A549 (cell line): ENCODE measurements at regions not wholly inside any gene's neighbourhood (a gene's known extent, or its start where the extent isn't known, plus 50 kb on each side); places are given as distances from the start of the nearest gene placed in this dataset.

ENCODE experiments used
- ATAC-seq, 2 experiments: fragments of 200-7000 bp in 1 of 2; fragments of >200 bp in 1 of 2; cut with Nextera tagmentation in 1 of 2; cut with Tn5 transposase in 1 of 2; 3 replicates each; pipeline versions ENCODE4 v1.8.0 to v1.9.1; 2018 to 2020; ENCODE audit warnings: mild to moderate bottlenecking in 1 of 2, moderate library complexity in 1 of 2
- CTCF ChIA-PET: fragments of 300-600 bp; sonication (Branson Sonifier 250); formaldehyde crosslinking; extraction: SDS; loops from one replicate; lab custom pipeline; 2021; ENCODE audit warnings: antibody characterized with exemption, inconsistent platforms; lab: Yijun Ruan, JAX
- POLR2A ChIA-PET: fragments of 350-600 bp; formaldehyde crosslinking; extraction: SDS; loops from one replicate; lab custom pipeline; 2021; ENCODE audit warnings: antibody characterized with exemption, inconsistent platforms; lab: Yijun Ruan, JAX
- DNase-seq, 2 experiments: peaks; one replicate each; pipeline versions ENCODE4 v3.0.0 to v3.0.0-alpha.2; 2011 to 2016; ENCODE audit warnings: low read depth in 1 of 2, low spot score in 1 of 2
- FAIRE-seq: peaks from 2 replicates; lab custom pipeline; 2011; peaks lifted over from hg19 to GRCh38; lab: Jason Lieb, UNC
- H3K27ac ChIP-seq, 2 experiments: fragments of >200 bp; sonication (Bioruptor Twin); formaldehyde crosslinking; 3 replicates each; pipeline ENCODE4 v1.5.1; 2016 to 2017
- H3K4me1 ChIP-seq: fragments of >200 bp; sonication (Bioruptor Twin); formaldehyde crosslinking; 3 replicates; pipeline ENCODE4 v1.6.1; 2016
- H3K4me2 ChIP-seq: fragments of >200 bp; sonication (Bioruptor Twin); formaldehyde crosslinking; 3 replicates; pipeline ENCODE4 v1.6.1; 2016
- H3K4me3 ChIP-seq: fragments of >200 bp; sonication (Bioruptor Twin); formaldehyde crosslinking; 3 replicates; pipeline ENCODE4 v1.5.1; 2016
- H3K9me3 ChIP-seq: fragments of >200 bp; sonication (Bioruptor Twin); formaldehyde crosslinking; 3 replicates; pipeline ENCODE4 v1.6.1; 2016
- BHLHE40 ChIP-seq: IDR thresholded peaks from 2 replicates; pipeline ENCODE4 v1.6.1; 2012; ENCODE audit warnings: low read depth, low read length, inconsistent platforms
- CHD2 ChIP-seq: fragments of 150-350 bp; IDR thresholded peaks from 2 replicates; pipeline ENCODE4 v1.6.1; 2014; ENCODE audit warnings: low read length; ENCODE audit not compliant: partially characterized antibody
- CHD4 ChIP-seq: fragments of 200-600 bp; sonication (generic); IDR thresholded peaks from 2 replicates; pipeline ENCODE4 v1.6.1; 2016; ENCODE audit warnings: antibody characterized with exemption, mild to moderate bottlenecking, borderline replicate concordance
- ELK1 ChIP-seq: fragments of 150-350 bp; IDR thresholded peaks from 2 replicates; pipeline ENCODE4 v1.6.1; 2014; ENCODE audit warnings: low read depth, mild to moderate bottlenecking, low read length
- FOSL2 ChIP-seq, 2 experiments: fragments of 450-650 bp in 1 of 2; fragments of >200 bp in 1 of 2; sonication (Bioruptor Twin) in 1 of 2; formaldehyde crosslinking; IDR thresholded peaks; 2 replicates each; pipeline versions ENCODE4 v1.5.0 to v1.6.1; 2016 to 2020; ENCODE audit warnings: mild to moderate bottlenecking in 1 of 2, moderate library complexity in 1 of 2
- HES2 ChIP-seq: fragments of >200 bp; sonication (Bioruptor Twin); formaldehyde crosslinking; IDR thresholded peaks from 2 replicates; pipeline ENCODE4 v1.6.1; 2016
- HEYL ChIP-seq: fragments of 250-450 bp; sonication (Bioruptor Pico); IDR thresholded peaks from 2 replicates; pipeline ENCODE4 v1.8.0; 2021; ENCODE audit warnings: mild to moderate bottlenecking, moderate library complexity
- HMGXB4 ChIP-seq: fragments of 250-450 bp; sonication (Bioruptor Pico); IDR thresholded peaks from 2 replicates; pipeline ENCODE4 v1.5.0; 2021; ENCODE audit warnings: mild to moderate bottlenecking, moderate library complexity, borderline replicate concordance
- HOXA7 ChIP-seq: fragments of 250-450 bp; sonication (Bioruptor Pico); IDR thresholded peaks from 2 replicates; pipeline ENCODE4 v1.5.0; 2020; ENCODE audit warnings: mild to moderate bottlenecking, moderate library complexity
- MAFK ChIP-seq: fragments of 450-650 bp; IDR thresholded peaks from 2 replicates; pipeline ENCODE4 v1.6.1; 2014; ENCODE audit not compliant: partially characterized antibody
- MAX ChIP-seq: IDR thresholded peaks from 2 replicates; pipeline ENCODE4 v1.6.1; 2012
- MYC ChIP-seq: IDR thresholded peaks from 2 replicates; pipeline ENCODE4 v1.6.1; 2012; ENCODE audit warnings: mild to moderate bottlenecking, inconsistent platforms, low read length, improper control_type of control experiment, borderline replicate concordance
- NR3C1 ChIP-seq: fragments of >200 bp; sonication (Bioruptor Twin); formaldehyde crosslinking; IDR thresholded peaks from 3 replicates; pipeline ENCODE4 v1.6.1; 2017
- PHF8 ChIP-seq: fragments of 200-600 bp; sonication (generic); IDR thresholded peaks from 2 replicates; pipeline ENCODE4 v1.6.1; 2016; ENCODE audit warnings: low read depth, mild to moderate bottlenecking, antibody characterized with exemption, moderate library complexity, borderline replicate concordance
- POLR2A ChIP-seq: IDR thresholded peaks from 2 replicates; pipeline ENCODE4 v1.6.1; 2012; ENCODE audit warnings: mild to moderate bottlenecking, low read length
- RAD21 ChIP-seq, 2 experiments: fragments of >200 bp in 1 of 2; sonication (Bioruptor Twin) in 1 of 2; formaldehyde crosslinking in 1 of 2; IDR thresholded peaks in 1 of 2; conservative IDR thresholded peaks in 1 of 2; 2 replicates in 1 of 2; 3 replicates in 1 of 2; pipeline ENCODE4 v1.6.1; 2012 to 2018; ENCODE audit warnings: inconsistent platforms in 1 of 2
- REST ChIP-seq: fragments of 200-600 bp; sonication (generic); IDR thresholded peaks from 2 replicates; pipeline ENCODE4 v1.6.1; 2016; ENCODE audit warnings: antibody characterized with exemption, mild to moderate bottlenecking, moderate library complexity
- SMC3 ChIP-seq: fragments of >200 bp; sonication (Bioruptor Twin); formaldehyde crosslinking; IDR thresholded peaks from 3 replicates; pipeline ENCODE4 v1.6.1; 2018; ENCODE audit warnings: inconsistent platforms
- SREBF2 ChIP-seq: fragments of 450-650 bp; IDR thresholded peaks from 2 replicates; pipeline ENCODE4 v1.6.1; 2014; ENCODE audit warnings: mild to moderate bottlenecking, moderate library complexity
- TP53 ChIP-seq: fragments of 250-450 bp; sonication (Bioruptor Pico); IDR thresholded peaks from 2 replicates; pipeline ENCODE4 v1.5.0; 2021; ENCODE audit warnings: mild to moderate bottlenecking, moderate library complexity
- USF2 ChIP-seq: fragments of 450-650 bp; IDR thresholded peaks from 2 replicates; pipeline ENCODE4 v1.6.1; 2014; ENCODE audit warnings: antibody characterized with exemption
- ZFP36 ChIP-seq: fragments of 450-650 bp; IDR thresholded peaks from 2 replicates; pipeline ENCODE4 v1.6.1; 2014; ENCODE audit warnings: borderline replicate concordance; ENCODE audit not compliant: partially characterized antibody
- WGBS: methylation state at CpG from one replicate; pipeline ENCODE4 v1.1.6; 2017; ENCODE audit errors: missing lambda C conversion rate; 5-methylcytosine and 5-hydroxymethylcytosine counted together

- ChIA-PET CTCF (no interaction called here), POLR2A (no interaction called here)
- ATAC-seq = no peak
- FAIRE-seq = no peak
- no peak overlapping the region for H3K4me3 ChIP-seq
- H3K4me2 ChIP-seq = no peak overlapping the region
- 83% methylated on average over 6 of the region's 6 CpGs for WGBS
- no peak for DNase-seq
- H3K4me1 ChIP-seq = no peaks in the 10 kb centered on the region
- no peak for TF ChIP-seq HMGXB4 (CRISPR knock-in tag)
- TF ChIP-seq ELK1 = no peak
- TF ChIP-seq SMC3 = no peak
- TF ChIP-seq MYC = no peak
- no peak for TF ChIP-seq SREBF2
- TF ChIP-seq CHD4 = no peak
- no peak for TF ChIP-seq NR3C1
- TF ChIP-seq HES2 = no peak
- no peak for TF ChIP-seq REST
- no peak for TF ChIP-seq CHD2
- TF ChIP-seq USF2 = no peak
- no peak for TF ChIP-seq RAD21 (conservative IDR thresholded peaks at IDR 0.05 in 1 of 2, IDR thresholded peaks at IDR 0.05 in 1 of 2)
- TF ChIP-seq POLR2A = no peak
- TF ChIP-seq, all 56 proteins: peak for 0
- no peaks in the 10 kb centered on the region for H3K9me3 ChIP-seq
- H3K27ac ChIP-seq = no peak overlapping the region
Observed at GRCh38 chr7:38020121-38020785, 99.8 kb downstream of the EPDR1 start.

- TF ChIP-seq MAX = no peak
- no peak for TF ChIP-seq BHLHE40
- TF ChIP-seq ELK1 = no peak
- no peak for TF ChIP-seq REST
- no peak for TF ChIP-seq HOXA7 (CRISPR knock-in tag)
- TF ChIP-seq HEYL (CRISPR knock-in tag) = no peak
- TF ChIP-seq ZFP36 = no peak
- TF ChIP-seq PHF8 = no peak
- no peak for TF ChIP-seq TP53 (CRISPR knock-in tag)
- no peak for TF ChIP-seq MAFK
- TF ChIP-seq FOSL2 (IDR thresholded peaks at IDR 0.05) = no peak
- no peak for TF ChIP-seq FOSL2 (CRISPR knock-in tag; IDR thresholded peaks at IDR 0.05)
- TF ChIP-seq, all 56 proteins: peak for 0
- no peak for ATAC-seq
- Histone ChIP-seq H3K27ac (no peak overlapping the region), H3K4me2 (no peak overlapping the region), H3K4me3 (no peak overlapping the region), H3K9me3 (no peaks in the 10 kb centered on the region), H3K4me1 (peaks cover 11% of the 10 kb centered on the region)
- DNase-seq = no peak
- FAIRE-seq = no peak
- ChIA-PET CTCF (interaction anchor here (0.9 to 1.6 kb wide), 2 partner anchors 105 to 121 kb away, joined by 3 read pairs; partner anchors contain the start of gene SFRP4), POLR2A (no interaction called here)
- 98% methylated on average over 3 of the region's 3 CpGs for WGBS
Observed at GRCh38 chr7:38021892-38022291, 101.5 kb downstream of the EPDR1 start.
